Activated CD4-positive, alpha-beta T cell treated with anti-CD3 and anti-CD28 coated beads, Interleukin-2, amount 50 U/mL, for 4 hours (primary cell): ENCODE measurements at regions not wholly inside any gene's neighbourhood (a gene's known extent, or its start where the extent isn't known, plus 50 kb on each side); places are given as distances from the start of the nearest gene placed in this dataset.

Experiments used
- DNase-seq, 2 experiments: peaks; one replicate each; pipeline ENCODE4 v3.0.0-alpha.2; 2020

DNA sequence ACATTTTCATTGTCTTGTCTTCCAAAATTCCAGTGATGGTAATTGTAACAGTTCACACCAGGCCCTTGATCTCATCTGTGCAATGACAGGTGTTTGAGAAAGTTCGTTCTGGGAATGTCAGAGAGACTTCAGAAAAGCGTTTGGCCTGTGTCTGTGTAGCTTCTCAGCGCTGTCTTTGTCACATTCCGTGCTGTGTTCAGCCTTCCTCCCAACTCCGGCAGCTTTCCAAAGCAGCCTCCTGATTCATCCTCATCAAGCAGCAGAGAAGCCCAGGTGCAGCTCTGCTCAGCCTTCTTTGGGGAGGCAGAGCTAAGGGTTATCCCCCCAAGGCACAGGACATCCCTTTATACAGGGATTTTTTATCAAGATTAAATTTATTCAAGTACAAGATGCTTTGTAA is 494.0 kb upstream of the SUCLG2 start:
- DNase-seq, result no peak

- no peak for DNase-seq
These were observed 488.0 kb upstream of the SUCLG2 start for GRCh38 chr3:68142441-68142840.

GRCh38 chr3:68139897-68140296 is 485.5 kb upstream of the SUCLG2 start:
- DNase-seq, result no peak

DNA sequence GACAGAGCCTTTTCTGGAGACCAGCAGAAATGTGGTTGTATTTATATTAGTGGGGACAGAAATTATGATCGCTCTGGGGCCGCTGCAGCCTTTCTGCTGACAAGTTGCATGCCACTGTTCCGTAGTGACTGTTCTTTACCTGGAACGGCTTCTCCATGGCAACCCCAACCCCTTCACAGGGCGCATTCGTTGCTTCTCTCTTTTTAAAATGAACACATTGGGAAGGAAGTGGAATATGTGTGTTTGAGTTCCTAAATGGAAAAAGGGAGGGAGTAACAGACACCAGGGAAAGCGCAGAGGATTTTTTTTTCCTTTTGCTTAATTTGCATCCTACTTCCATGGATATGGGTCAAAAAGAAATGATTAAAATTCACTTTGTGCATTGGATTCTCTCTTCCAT is 482.0 kb upstream of the SUCLG2 start:
- no peak for DNase-seq

DNA sequence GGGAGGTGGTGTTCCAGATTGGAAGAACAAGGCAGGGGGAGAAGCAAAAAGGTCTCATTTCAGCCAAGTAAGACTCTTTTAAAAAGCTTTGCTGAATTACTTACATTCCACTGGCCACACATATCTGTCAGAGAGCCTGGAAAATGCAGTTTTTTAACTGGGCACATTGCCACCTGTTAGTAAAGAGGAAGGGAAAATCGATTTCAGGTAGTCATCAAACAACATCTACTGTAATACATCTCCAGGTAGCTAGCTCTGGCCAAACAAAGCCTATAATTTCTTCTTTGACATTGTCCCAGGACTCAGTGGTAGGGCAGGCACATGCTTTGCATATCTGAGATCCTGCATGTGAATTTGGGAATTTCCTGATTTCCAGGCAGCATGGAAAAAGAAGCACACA is 480.7 kb upstream of the SUCLG2 start:
- DNase-seq, result no peak

- DNase-seq, result no peak
These were observed 474.7 kb upstream of the SUCLG2 start for GRCh38 chr3:68129065-68129464.

GRCh38 chr3:68123231-68123630 is 468.8 kb upstream of the SUCLG2 start:
- no peak for DNase-seq

DNA sequence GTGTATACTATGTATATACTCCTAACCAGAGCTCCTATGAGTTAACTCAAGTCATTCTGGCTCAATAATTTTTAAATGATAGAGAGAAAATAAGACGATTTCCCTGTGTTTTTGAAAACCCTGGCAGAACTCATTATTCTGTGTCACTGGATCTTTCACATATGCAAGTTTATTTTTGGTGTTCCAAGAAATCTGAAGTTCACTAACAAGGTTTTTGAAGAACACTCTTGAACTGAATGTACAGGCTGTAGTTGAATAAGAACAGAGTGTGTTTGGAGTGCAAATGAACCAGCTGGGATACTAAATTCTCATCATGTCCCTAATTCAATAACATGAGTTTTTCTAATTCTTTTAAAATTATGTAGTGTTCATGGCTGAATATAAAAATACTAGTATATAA is 466.9 kb upstream of the SUCLG2 start:
- DNase-seq, result no peak

DNA sequence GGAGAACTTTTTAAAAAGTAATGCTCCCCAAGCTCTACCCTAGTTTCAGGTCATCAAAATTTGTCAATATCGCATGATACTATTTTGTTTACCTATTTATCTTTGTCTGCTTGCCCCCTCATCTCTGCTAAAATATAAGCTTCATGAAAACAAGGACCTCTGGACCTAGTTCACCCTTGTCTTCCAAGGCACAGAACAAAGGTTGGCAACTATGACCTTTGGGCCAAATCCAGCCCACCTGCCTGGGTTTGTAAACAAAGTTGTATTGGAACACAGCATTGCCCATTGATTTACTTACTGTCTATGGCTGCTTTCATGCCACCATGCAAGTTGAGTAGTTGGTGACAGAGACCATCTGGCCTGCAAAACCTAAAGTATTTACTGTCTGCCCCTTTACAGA is 462.2 kb upstream of the SUCLG2 start:
- DNase-seq, result no peak

- DNase-seq, result no peak
These were observed 449.4 kb upstream of the SUCLG2 start for GRCh38 chr3:68103811-68104210.

DNA sequence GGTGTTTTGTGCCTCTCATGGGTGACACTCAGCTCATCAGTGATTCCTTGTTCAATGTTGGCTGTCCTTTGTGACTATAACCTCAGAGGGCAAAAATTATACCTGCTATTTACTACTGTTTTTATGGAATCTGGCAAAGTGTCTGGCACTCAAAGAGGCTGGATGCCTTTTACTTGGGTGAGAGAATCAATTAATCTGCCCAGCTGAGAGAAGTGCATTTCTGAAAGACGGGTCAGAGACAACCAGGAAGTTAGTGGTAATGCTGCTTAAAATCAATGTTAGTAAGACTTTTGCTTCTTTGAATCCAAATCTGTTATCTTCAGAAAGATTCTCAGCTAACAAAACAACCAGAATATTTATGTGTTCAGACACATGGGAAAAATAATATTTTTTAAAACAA is 436.2 kb upstream of the SUCLG2 start:
- DNase-seq, result no peak

- DNase-seq, result no peak
These were observed 435.2 kb upstream of the SUCLG2 start for GRCh38 chr3:68089572-68090011.

- no peak for DNase-seq
These were observed 434.2 kb upstream of the SUCLG2 start for GRCh38 chr3:68088636-68089035.

GRCh38 chr3:68088216-68088615 is 433.8 kb upstream of the SUCLG2 start:
- peak; percentile 28 to 37 for DNase-seq

GRCh38 chr3:68072062-68072461 is 417.6 kb upstream of the SUCLG2 start:
- no peak for DNase-seq

DNA sequence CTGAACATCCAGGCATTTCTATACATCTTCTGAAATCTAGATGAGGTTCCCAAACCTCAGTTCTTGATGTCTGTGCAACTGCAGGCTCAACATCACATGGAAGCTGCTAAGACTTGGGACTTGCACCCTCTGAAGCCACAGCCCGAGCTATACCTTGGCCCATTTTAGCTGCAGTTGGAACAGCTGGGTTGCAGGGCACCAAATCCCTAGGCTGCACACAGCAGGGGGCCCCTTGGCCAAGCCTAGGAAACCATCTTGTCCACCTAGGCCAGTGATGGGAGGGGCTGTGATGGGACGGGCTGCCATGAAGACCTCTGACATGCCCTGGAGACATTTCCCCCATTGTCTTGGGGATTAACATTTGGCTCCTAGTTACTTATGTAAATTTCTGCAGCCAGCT is 415.8 kb upstream of the SUCLG2 start:
- no peak for DNase-seq

DNA sequence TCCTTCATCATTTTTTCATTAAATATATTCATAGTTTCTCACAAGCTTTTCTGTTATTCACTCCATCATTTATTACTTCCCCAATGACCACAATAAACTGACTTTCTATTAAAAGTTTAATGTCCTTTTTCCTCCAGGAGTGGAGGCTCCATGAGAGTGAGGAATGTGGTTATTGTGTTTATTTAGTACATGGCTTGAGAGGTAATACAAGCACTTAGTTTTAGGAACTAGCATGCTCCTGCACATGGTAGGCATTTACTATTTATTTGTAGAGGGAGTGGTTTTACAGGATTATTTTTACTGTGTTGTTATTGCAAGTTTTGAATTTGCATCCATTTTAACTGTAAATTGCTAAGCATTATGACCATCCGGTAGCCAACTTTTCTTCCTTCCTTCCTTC is 412.9 kb upstream of the SUCLG2 start:
- no peak for DNase-seq

- no peak for DNase-seq
These were observed 408.5 kb upstream of the SUCLG2 start for GRCh38 chr3:68062926-68063325.

GRCh38 chr3:68060910-68061309 is 406.5 kb upstream of the SUCLG2 start:
- no peak for DNase-seq

GRCh38 chr3:68060191-68060590 is 405.8 kb upstream of the SUCLG2 start:
- DNase-seq, result no peak

DNA sequence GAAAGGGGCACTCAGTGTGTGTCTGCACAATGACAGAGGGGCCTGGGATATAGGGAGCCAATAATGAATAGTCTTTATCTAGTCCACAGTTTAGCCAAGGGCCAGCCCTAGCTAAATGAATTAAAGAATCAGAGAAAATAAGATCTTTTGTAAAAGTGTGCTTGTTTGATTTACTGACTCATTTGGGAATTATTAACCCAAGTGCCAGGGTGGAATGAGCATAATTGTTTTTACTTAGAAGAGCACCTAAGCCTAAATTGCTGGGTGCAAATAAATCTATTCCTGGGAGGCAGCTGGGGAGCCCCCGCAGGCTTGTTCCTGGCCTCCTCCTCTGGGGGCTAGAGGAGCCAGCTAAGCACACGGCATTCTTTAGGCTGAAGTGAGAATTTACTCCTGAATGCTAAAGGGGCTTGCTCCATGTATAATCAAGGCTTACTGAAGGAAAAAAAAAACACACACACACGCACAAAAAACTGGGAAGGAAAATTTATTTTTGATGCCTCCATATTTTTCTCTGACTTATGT is 405.3 kb upstream of the SUCLG2 start:
- DNase-seq, result no peak

- peak; percentile 44 to 52 for DNase-seq
These were observed 403.4 kb upstream of the SUCLG2 start for GRCh38 chr3:68057637-68058320.

GRCh38 chr3:68056556-68056955 is 402.1 kb upstream of the SUCLG2 start:
- no peak for DNase-seq

DNA sequence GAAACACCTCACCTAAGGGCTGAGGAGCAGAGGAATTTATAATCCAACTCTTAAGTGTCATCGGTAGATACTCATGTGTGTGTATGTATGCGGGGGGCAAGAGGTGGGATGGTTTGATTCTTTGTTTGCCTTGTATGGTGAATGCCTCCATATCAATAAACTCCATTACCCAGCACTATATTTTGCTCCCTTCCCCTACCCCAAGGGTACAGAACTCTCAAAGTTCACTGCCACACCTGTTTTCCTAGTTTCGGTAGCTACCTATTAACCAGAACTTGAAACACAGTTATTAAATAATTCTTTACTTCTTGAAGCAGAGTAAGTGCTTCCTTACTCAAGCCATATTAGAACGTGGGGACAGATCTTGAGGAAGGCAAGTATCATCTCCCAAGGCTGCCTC is 400.8 kb upstream of the SUCLG2 start:
- DNase-seq, result no peak

DNA sequence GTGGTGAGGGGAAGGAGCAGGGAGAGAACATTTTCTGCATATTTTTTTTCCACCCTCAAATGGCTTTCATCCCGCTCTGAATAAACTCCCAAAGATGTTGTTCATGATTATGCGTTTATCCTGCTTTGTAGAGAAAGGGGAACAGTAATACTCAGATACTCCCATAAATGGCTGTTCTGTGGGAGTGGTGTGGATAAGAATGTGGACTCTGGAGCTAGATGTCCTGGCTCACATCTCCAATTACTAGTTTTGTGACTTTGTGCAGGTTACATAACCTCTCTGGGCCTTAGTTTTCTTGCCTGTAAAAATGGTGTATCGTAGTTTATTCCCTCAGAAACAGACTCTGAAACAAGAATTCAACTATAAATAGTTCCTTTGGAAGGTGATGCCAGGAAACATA is 395.4 kb upstream of the SUCLG2 start:
- DNase-seq, result no peak
